MCF 10A (cell line): ENCODE measurements at regions not wholly inside any gene's neighbourhood (a gene's known extent, or its start where the extent isn't known, plus 50 kb on each side); places are given as distances from the start of the nearest gene placed in this dataset.

ENCODE experiments used
- BruUV-seq: library from RNA; stranded (reverse); fragments of 400-500 nt; replicated peaks from 2 replicates; lab custom pipeline; 2021; lab: Mats Ljungman, UMichigan
- CTCF ChIA-PET: fragments of 300-600 bp; sonication (Branson Sonifier 250); formaldehyde crosslinking; extraction: SDS; loops from one replicate; lab custom pipeline; 2021; ENCODE audit warnings: antibody characterized with exemption, inconsistent platforms; lab: Yijun Ruan, JAX
- POLR2A ChIA-PET: fragments of 300-600, 350-650 bp; sonication (Branson Sonifier 250); formaldehyde crosslinking; extraction: SDS; loops from one replicate; lab custom pipeline; 2020; ENCODE audit warnings: antibody characterized with exemption, inconsistent platforms; lab: Yijun Ruan, JAX
- DNase-seq: peaks from one replicate; pipeline ENCODE4 v3.0.0-alpha.2; 2018; ENCODE audit not compliant: unreplicated experiment
- H3K27ac Mint-ChIP-seq: one replicate; pipeline ENCODE4 v1.8.0; 2022; ENCODE audit warnings: mild to moderate bottlenecking, low read depth, mixed read lengths; ENCODE audit not compliant: unreplicated experiment
- H3K27me3 Mint-ChIP-seq: one replicate; pipeline ENCODE4 v1.8.0; 2022; ENCODE audit warnings: mixed read lengths; ENCODE audit not compliant: insufficient read depth, unreplicated experiment
- H3K36me3 Mint-ChIP-seq: one replicate; pipeline ENCODE4 v1.8.0; 2022; ENCODE audit warnings: mild to moderate bottlenecking, moderate library complexity, mixed read lengths; ENCODE audit not compliant: insufficient read depth, unreplicated experiment
- H3K4me1 Mint-ChIP-seq: one replicate; pipeline ENCODE4 v1.8.0; 2022; ENCODE audit warnings: mixed read lengths; ENCODE audit not compliant: insufficient read depth, unreplicated experiment
- H3K4me3 Mint-ChIP-seq: one replicate; pipeline ENCODE4 v1.8.0; 2022; ENCODE audit warnings: mild to moderate bottlenecking, moderate library complexity, mixed read lengths; ENCODE audit not compliant: unreplicated experiment
- H3K9me3 Mint-ChIP-seq: one replicate; pipeline ENCODE4 v1.8.0; 2022; ENCODE audit warnings: mixed read lengths; ENCODE audit not compliant: unreplicated experiment
- intact Hi-C: fragments of 100-400 bp; cut with micrococcal nuclease; formaldehyde crosslinking; loops from 2 replicates; pipeline ENCODE4 v1.14.1; 2022
- TF ChIP-seq, protein P1 (sequence below): fragments of 200-600 bp; IDR thresholded peaks from one replicate; pipeline ENCODE4 v1.8.0; 2022; ENCODE audit warnings: antibody characterized with exemption, mild to moderate bottlenecking; ENCODE audit not compliant: unreplicated experiment

- POLR2A ChIA-PET: no interaction called here
- no TSS peak for BruUV-seq
Observed at GRCh38 chr4:111871802-111872201, 273.5 kb upstream of the FAM241A start.

DNA sequence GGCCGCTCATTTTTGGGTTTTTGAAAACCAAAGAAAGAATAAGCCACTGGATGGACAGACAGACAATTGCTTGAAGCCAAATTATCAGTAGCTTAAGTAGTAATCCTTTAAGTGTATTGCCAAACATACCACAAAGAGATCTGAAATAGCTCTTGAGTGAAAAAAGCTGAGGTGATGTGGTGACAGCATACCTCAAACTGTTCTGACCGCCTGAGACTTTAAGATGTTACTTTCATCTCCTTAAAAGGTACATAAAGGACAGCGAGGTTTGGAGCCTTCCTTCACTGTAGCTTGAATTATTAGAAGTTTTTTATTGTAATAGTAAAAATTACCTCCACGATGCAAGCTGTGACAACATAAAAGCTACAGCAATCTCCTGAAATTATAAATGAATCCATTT lies 271.5 kb upstream of the FAM241A start:
- H3K27me3 Mint-ChIP-seq: peaks cover 81% of the 10 kb centered on the region
- H3K27ac Mint-ChIP-seq: no peak overlapping the region
- no peak overlapping the region for H3K4me3 Mint-ChIP-seq
- intact Hi-C loops: no loop called here
- CTCF ChIA-PET: interaction anchor here (1.1 to 1.6 kb wide), 2 partner anchors 19 to 21 kb away, joined by 3 to 4 read pairs; no protein-coding TSS in a partner anchor
- POLR2A ChIA-PET: interaction anchor here (1.4 kb wide), 1 partner anchor 10 kb away, joined by 4 read pairs; no protein-coding TSS in a partner anchor
- no peaks in the 10 kb centered on the region for H3K36me3 Mint-ChIP-seq
- no TSS peak for BruUV-seq
- no peaks in the 10 kb centered on the region for H3K4me1 Mint-ChIP-seq
- TF ChIP-seq, protein P1, sequence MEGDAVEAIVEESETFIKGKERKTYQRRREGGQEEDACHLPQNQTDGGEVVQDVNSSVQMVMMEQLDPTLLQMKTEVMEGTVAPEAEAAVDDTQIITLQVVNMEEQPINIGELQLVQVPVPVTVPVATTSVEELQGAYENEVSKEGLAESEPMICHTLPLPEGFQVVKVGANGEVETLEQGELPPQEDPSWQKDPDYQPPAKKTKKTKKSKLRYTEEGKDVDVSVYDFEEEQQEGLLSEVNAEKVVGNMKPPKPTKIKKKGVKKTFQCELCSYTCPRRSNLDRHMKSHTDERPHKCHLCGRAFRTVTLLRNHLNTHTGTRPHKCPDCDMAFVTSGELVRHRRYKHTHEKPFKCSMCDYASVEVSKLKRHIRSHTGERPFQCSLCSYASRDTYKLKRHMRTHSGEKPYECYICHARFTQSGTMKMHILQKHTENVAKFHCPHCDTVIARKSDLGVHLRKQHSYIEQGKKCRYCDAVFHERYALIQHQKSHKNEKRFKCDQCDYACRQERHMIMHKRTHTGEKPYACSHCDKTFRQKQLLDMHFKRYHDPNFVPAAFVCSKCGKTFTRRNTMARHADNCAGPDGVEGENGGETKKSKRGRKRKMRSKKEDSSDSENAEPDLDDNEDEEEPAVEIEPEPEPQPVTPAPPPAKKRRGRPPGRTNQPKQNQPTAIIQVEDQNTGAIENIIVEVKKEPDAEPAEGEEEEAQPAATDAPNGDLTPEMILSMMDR: no peak
- H3K9me3 Mint-ChIP-seq: no peaks in the 10 kb centered on the region
- DNase-seq: no peak

More at GRCh38 chr4:111871802-111872201, 273.5 kb upstream of the FAM241A start:
- no peaks in the 10 kb centered on the region for H3K36me3 Mint-ChIP-seq
- TF ChIP-seq, protein P1: no peak
- H3K4me1 Mint-ChIP-seq: no peaks in the 10 kb centered on the region
- DNase-seq: no peak
- no peak overlapping the region for H3K4me3 Mint-ChIP-seq
- peaks cover 64% of the 10 kb centered on the region for H3K27me3 Mint-ChIP-seq
- H3K27ac Mint-ChIP-seq: no peak overlapping the region
- intact Hi-C loops: no loop called here
- CTCF ChIA-PET: interaction anchor here (2.2 kb wide), 1 partner anchor 17 kb away, joined by 8 read pairs; no protein-coding TSS in a partner anchor
- no peaks in the 10 kb centered on the region for H3K9me3 Mint-ChIP-seq

DNA sequence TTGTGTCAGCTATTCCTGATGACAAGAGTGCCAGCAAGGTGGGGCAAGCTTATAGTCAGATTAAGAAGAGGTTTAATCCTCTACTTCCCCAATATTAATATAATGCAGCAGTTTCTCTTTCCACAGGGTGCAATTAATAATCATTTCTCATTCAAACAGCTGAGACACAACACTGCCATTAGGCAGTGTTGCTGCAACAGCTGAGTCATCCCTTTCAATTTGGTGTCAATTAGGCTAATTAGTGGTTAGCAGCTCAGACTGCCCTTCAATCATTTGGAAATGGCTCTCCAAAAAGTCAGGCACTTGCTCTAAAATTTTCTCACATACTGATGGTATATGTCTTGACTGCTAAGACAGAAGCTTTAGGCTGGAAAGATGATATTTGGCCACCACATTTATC lies 265.7 kb upstream of the FAM241A start:
- POLR2A ChIA-PET: no interaction called here
- Mint-ChIP-seq H3K9me3 (no peaks in the 10 kb centered on the region), H3K36me3 (no peaks in the 10 kb centered on the region), H3K4me3 (no peak overlapping the region), H3K4me1 (no peaks in the 10 kb centered on the region), H3K27me3 (peaks cover 57% of the 10 kb centered on the region), H3K27ac (no peak overlapping the region)
- no peak for DNase-seq
- intact Hi-C loops: no loop called here
- TF ChIP-seq, protein P1: no peak
- CTCF ChIA-PET: interaction anchor here (1.8 kb wide), 1 partner anchor 22 kb away, joined by 4 read pairs; no protein-coding TSS in a partner anchor
- no TSS peak for BruUV-seq

GRCh38 chr4:111880116-111880515 lies 265.1 kb upstream of the FAM241A start:
- Mint-ChIP-seq H3K27ac (no peak overlapping the region), H3K4me1 (no peaks in the 10 kb centered on the region), H3K9me3 (no peaks in the 10 kb centered on the region), H3K4me3 (no peak overlapping the region), H3K27me3 (peaks cover 57% of the 10 kb centered on the region), H3K36me3 (no peaks in the 10 kb centered on the region)
- BruUV-seq: no TSS peak
- CTCF ChIA-PET: interaction anchor here (0.6 to 1.8 kb wide), 2 partner anchors 23 to 30 kb away, joined by 3 to 4 read pairs; no protein-coding TSS in a partner anchor
- TF ChIP-seq, protein P1: no peak
- POLR2A ChIA-PET: no interaction called here
- DNase-seq: no peak
- intact Hi-C loops: no loop called here
